Activated CD4-positive, alpha-beta memory T cell treated with anti-CD3 and anti-CD28 coated beads for 36 hours (primary cell): ENCODE measurements at regions not wholly inside any gene's neighbourhood (a gene's known extent, or its start where the extent isn't known, plus 50 kb on each side); places are given as distances from the start of the nearest gene placed in this dataset.

Source experiments
- CTCF ChIA-PET: fragments of 350-600 bp; sonication (Branson Sonifier 250); formaldehyde crosslinking; loops from one replicate; lab custom pipeline; 2021; ENCODE audit warnings: antibody characterized with exemption, inconsistent platforms; lab: Charles Lee
- POLR2A ChIA-PET: fragments of 350-600 bp; sonication (Branson Sonifier 250); formaldehyde crosslinking; loops from one replicate; lab custom pipeline; 2021; ENCODE audit warnings: antibody characterized with exemption; lab: Charles Lee
- DNase-seq: peaks from one replicate; pipeline ENCODE4 v3.0.0-alpha.2; 2020
- H3K27ac Mint-ChIP-seq: one replicate; pipeline ENCODE4 v1.8.0; 2021; ENCODE audit warnings: mixed read lengths
- H3K27me3 Mint-ChIP-seq: one replicate; pipeline ENCODE4 v1.8.0; 2021; ENCODE audit warnings: mixed read lengths
- H3K36me3 Mint-ChIP-seq: one replicate; pipeline ENCODE4 v1.8.0; 2021; ENCODE audit warnings: mixed read lengths
- H3K4me1 Mint-ChIP-seq: one replicate; pipeline ENCODE4 v1.8.0; 2021; ENCODE audit warnings: low read depth, mixed read lengths
- H3K4me3 Mint-ChIP-seq: one replicate; pipeline ENCODE4 v1.8.0; 2021; ENCODE audit warnings: mild to moderate bottlenecking, mixed read lengths
- H3K9me3 Mint-ChIP-seq: one replicate; pipeline ENCODE4 v1.8.0; 2021; ENCODE audit warnings: mixed read lengths
- intact Hi-C: fragments of 100-400 bp; cut with micrococcal nuclease; formaldehyde crosslinking; loops from one replicate; pipeline ENCODE4 v1.15.1; 2023

DNA sequence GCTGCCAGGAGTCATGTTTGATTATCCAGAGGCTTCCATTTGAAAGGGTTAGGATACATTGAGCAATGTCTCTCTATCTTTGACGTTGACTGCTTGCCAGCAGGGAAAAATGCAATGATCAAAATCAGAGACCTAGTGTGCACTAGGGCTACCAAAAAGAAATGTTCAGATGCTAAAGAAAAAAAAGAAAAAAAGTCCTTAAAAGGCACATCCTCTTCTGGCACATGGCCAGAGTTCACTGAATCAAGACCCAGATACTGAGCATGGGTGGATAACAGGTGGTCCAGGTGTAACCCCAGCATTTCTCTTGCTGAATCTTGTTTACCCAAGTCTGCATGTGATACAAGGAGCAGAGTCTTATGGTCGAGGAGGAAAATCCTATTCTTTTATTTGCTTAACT, 899.3 kb downstream of the SORCS3 start:
- no peak for DNase-seq
- H3K4me1 Mint-ChIP-seq = no peaks in the 10 kb centered on the region
- H3K9me3 Mint-ChIP-seq = no peaks in the 10 kb centered on the region
- H3K27ac Mint-ChIP-seq = no peak overlapping the region
- ChIA-PET POLR2A (no interaction called here), CTCF (no interaction called here)
- H3K4me3 Mint-ChIP-seq = no peak overlapping the region
- H3K27me3 Mint-ChIP-seq = no peaks in the 10 kb centered on the region
- H3K36me3 Mint-ChIP-seq = no peaks in the 10 kb centered on the region
- intact Hi-C loops = no loop called here

DNA sequence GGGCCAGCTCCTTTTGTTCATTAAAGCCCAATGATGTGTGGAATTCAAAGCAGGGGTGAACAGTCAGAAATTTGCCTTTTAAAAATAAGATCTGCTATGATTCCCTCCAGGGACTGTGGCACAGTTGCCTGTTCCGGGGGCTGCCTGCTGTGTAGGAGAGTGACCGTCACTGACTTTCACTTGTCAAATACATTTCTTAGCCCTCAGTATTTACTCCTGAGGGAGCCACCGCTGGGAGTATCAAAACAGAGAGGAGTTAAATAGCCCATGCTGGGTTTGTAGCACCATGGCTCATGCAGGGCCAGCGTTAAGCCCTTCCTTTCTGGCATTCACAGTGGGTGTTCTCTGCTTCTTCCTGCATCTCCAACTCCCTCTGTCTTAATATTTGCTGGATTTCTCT, 897.8 kb downstream of the SORCS3 start:
- Mint-ChIP-seq H3K4me1 (no peaks in the 10 kb centered on the region), H3K27me3 (no peaks in the 10 kb centered on the region), H3K27ac (no peak overlapping the region), H3K9me3 (peaks cover 6% of the 10 kb centered on the region), H3K36me3 (no peaks in the 10 kb centered on the region), H3K4me3 (no peak overlapping the region)
- ChIA-PET CTCF (no interaction called here), POLR2A (no interaction called here)
- no peak for DNase-seq
- intact Hi-C loops = no loop called here

DNA sequence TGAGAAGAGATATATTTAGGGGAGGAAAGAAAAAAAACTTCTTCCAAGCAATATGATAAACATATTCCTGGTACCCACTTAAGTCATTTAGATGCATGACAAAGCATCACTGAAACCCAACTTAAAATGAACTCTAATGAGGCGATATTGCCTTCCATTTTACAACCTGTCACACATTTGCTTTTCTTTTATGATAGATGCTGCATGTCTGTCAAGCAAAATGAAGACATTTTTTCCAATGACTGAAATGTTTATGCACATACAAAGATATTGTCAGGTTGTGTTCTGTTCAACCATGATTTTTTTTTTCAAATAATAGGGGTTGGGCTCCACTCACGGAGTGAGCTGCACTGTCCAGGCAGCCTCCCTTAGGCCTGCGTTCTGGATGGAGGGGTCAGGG, 894.4 kb downstream of the SORCS3 start:
- Mint-ChIP-seq H3K27ac (no peak overlapping the region), H3K36me3 (no peaks in the 10 kb centered on the region), H3K9me3 (peaks cover 20% of the 10 kb centered on the region), H3K4me1 (no peaks in the 10 kb centered on the region), H3K4me3 (no peak overlapping the region), H3K27me3 (no peaks in the 10 kb centered on the region)
- ChIA-PET CTCF (no interaction called here), POLR2A (no interaction called here)
- DNase-seq = no peak
- intact Hi-C loops = no loop called here

DNA sequence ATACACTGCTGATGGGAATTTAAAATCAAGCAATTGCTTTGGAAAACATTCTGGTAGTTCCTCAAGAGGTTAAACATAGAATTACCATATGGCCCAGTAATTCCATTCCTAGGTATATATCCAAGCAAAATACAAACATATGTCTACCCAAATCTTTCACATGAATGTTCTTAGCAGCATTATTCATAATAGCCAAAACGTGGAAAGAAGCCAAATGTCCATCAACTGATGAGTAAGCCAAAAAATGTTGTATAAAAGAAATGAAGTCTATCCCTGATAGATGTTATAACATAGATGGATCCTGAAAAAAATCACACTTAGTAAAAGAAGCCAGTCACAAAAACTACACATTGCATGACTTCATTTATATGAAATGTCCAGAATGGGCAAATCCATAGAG, 893.0 kb downstream of the SORCS3 start:
- Mint-ChIP-seq H3K36me3 (no peaks in the 10 kb centered on the region), H3K9me3 (peaks cover 22% of the 10 kb centered on the region), H3K4me1 (no peaks in the 10 kb centered on the region), H3K4me3 (no peak overlapping the region), H3K27ac (no peak overlapping the region), H3K27me3 (no peaks in the 10 kb centered on the region)
- CTCF ChIA-PET = no interaction called here
- intact Hi-C loops = no loop called here
- DNase-seq = no peak
- POLR2A ChIA-PET = no interaction called here

DNA sequence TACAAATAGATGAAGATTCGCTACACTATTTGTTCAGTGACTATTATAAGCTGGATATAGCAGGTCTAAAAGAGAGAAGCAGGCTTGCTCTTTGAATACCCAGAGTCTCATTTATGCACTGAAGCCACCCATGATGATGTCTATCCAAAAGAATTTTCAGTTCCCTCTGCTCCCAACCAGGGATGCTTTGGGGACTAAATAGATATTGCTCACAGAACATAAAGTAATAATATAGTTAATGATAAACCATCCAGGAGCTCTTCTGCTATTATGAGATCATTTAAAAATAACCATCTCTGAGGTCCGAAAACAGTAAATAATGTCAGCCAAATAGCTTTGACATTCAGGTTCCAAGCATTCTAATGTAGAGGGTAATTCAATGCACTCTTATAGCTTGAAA, 875.4 kb downstream of the SORCS3 start:
- Mint-ChIP-seq H3K9me3 (no peaks in the 10 kb centered on the region), H3K4me3 (no peak overlapping the region), H3K4me1 (no peaks in the 10 kb centered on the region), H3K27ac (no peak overlapping the region), H3K27me3 (no peaks in the 10 kb centered on the region), H3K36me3 (no peaks in the 10 kb centered on the region)
- CTCF ChIA-PET = no interaction called here
- no peak for DNase-seq
- intact Hi-C loops = no loop called here
- POLR2A ChIA-PET = no interaction called here

DNA sequence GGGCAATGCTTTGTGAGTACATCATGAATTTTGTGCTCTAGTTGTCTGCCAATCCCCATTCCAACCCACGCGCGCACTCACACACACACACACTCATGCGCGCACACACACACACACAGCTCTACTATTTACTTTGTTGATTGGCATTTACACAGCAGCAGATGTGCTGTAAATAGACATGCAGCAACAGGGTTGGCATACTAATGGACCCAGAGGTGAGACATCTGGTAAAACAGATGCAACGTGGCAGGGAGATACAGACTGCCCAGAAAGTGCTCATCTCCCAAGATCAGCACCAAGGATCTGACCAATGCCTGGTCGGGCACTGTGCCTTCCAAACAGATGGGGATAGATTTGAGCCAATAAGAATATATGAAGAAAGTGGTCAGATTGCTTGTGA, 873.0 kb downstream of the SORCS3 start:
- ChIA-PET CTCF (no interaction called here), POLR2A (no interaction called here)
- Mint-ChIP-seq H3K4me3 (no peak overlapping the region), H3K4me1 (no peaks in the 10 kb centered on the region), H3K9me3 (no peaks in the 10 kb centered on the region), H3K36me3 (no peaks in the 10 kb centered on the region), H3K27ac (no peak overlapping the region), H3K27me3 (no peaks in the 10 kb centered on the region)
- DNase-seq = no peak
- intact Hi-C loops = no loop called here

DNA sequence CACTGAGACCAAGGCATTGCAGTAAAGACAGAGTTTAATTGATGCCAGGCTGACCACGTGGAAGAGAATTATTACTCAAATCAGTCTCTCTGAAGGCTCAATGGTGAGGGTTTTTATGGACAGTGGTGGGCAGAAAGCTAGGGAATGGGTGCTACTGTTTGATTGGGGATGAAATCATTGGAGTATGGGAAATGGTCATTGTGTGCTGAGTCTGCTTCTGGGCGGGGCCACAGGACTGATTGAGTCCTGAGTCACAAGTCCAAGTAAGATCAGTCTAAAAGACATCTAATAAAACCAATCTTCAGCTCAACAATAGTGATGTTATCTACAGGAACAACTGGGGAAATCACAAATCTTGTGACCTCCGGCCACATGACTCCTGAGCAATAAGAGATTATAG, 868.4 kb downstream of the SORCS3 start:
- H3K4me3 Mint-ChIP-seq = no peak overlapping the region
- ChIA-PET CTCF (no interaction called here), POLR2A (no interaction called here)
- H3K4me1 Mint-ChIP-seq = no peaks in the 10 kb centered on the region
- H3K36me3 Mint-ChIP-seq = no peaks in the 10 kb centered on the region
- H3K27ac Mint-ChIP-seq = no peak overlapping the region
- no peaks in the 10 kb centered on the region for H3K27me3 Mint-ChIP-seq
- H3K9me3 Mint-ChIP-seq = no peaks in the 10 kb centered on the region
- intact Hi-C loops = no loop called here
- no peak for DNase-seq

DNA sequence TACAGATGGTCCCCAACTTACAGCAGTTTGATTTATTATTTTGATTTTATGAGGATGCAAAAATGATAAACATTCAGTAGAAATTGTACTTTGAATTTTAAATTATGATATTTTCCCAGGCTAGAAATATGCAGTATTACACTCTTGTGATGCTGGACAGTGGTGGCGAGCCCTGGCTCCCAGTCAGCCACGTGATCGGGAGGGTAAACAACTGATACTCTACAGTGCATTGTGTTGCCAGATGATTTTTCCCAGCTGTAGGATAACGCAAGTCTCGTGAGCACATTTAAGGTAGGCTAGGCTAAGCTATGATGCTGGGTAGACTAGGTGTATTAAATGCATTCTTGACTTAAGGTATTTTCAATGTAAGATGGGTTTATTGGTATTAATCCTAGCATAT, 865.2 kb downstream of the SORCS3 start:
- intact Hi-C loops = no loop called here
- ChIA-PET POLR2A (no interaction called here), CTCF (no interaction called here)
- H3K27me3 Mint-ChIP-seq = no peaks in the 10 kb centered on the region
- H3K4me3 Mint-ChIP-seq = no peak overlapping the region
- DNase-seq = no peak
- no peaks in the 10 kb centered on the region for H3K9me3 Mint-ChIP-seq
- H3K36me3 Mint-ChIP-seq = no peaks in the 10 kb centered on the region
- H3K27ac Mint-ChIP-seq = no peak overlapping the region
- no peaks in the 10 kb centered on the region for H3K4me1 Mint-ChIP-seq

DNA sequence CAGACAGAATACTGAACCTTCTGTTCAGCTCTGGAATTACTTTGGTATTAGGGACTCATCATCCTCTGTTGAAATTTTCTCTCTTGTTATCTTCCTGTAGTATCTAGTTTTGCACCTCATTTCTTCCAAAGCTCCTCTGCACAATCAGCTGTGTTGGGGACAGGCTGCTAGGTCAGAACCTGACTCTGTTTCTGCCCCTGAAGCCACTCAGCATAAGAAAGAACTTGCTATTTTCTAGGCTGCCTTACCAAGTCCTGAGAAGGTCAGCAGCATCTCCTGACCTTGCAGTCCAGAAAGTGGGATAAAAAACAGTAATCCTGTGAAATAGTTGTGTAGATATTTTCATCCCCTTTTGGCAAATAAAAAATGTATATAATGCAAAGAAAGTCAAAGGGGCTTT, 862.6 kb downstream of the SORCS3 start:
- Mint-ChIP-seq H3K27ac (no peak overlapping the region), H3K4me1 (no peaks in the 10 kb centered on the region), H3K9me3 (no peaks in the 10 kb centered on the region), H3K27me3 (no peaks in the 10 kb centered on the region), H3K4me3 (no peak overlapping the region), H3K36me3 (peaks cover 2% of the 10 kb centered on the region)
- intact Hi-C loops = no loop called here
- ChIA-PET CTCF (no interaction called here), POLR2A (no interaction called here)
- no peak for DNase-seq

DNA sequence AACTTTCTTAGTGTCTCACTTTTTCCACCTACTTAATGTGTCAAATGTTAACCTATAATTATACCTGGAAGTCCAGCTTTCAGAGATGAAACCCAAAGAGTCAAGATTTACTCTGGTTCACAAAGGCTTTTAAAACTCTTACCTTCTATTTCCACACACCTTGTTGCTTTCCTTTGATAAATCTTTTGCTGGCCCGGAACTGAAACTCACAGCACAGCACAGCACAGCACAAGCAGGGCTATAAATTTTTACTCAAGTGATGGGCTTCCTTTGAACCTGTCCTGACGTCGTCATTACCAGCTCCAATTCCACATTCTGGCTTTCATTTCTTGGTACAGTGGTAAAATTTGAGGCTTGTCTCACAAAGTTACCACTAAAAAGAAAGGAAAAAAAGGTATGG, 861.0 kb downstream of the SORCS3 start:
- Mint-ChIP-seq H3K27me3 (no peaks in the 10 kb centered on the region), H3K27ac (no peak overlapping the region), H3K9me3 (no peaks in the 10 kb centered on the region), H3K4me1 (no peaks in the 10 kb centered on the region), H3K36me3 (peaks cover 2% of the 10 kb centered on the region), H3K4me3 (no peak overlapping the region)
- intact Hi-C loops = no loop called here
- POLR2A ChIA-PET = no interaction called here
- DNase-seq = no peak
- CTCF ChIA-PET = no interaction called here

DNA sequence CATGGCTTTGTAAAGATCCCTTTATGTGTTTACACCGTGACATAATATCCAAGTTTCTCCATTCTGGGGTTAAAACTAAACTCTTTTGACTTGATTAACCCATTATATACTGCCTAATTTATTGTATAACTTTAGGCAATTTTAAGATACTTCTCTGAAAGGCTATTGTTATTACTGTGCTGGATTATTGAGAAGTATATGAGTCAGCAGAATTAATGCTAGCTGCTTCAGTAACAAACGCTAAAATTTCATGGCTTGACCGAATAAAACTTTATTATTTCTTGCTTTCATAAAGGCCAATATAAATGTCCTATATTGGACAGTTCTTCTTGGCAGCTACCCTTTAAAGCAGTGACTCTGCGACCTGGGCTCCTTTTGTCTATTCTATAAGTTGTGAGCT, 853.9 kb downstream of the SORCS3 start:
- Mint-ChIP-seq H3K4me1 (no peaks in the 10 kb centered on the region), H3K36me3 (peaks cover 4% of the 10 kb centered on the region), H3K27ac (no peak overlapping the region), H3K4me3 (no peak overlapping the region), H3K9me3 (peaks cover 3% of the 10 kb centered on the region), H3K27me3 (no peaks in the 10 kb centered on the region)
- ChIA-PET CTCF (no interaction called here), POLR2A (no interaction called here)
- DNase-seq = no peak
- intact Hi-C loops = no loop called here

DNA sequence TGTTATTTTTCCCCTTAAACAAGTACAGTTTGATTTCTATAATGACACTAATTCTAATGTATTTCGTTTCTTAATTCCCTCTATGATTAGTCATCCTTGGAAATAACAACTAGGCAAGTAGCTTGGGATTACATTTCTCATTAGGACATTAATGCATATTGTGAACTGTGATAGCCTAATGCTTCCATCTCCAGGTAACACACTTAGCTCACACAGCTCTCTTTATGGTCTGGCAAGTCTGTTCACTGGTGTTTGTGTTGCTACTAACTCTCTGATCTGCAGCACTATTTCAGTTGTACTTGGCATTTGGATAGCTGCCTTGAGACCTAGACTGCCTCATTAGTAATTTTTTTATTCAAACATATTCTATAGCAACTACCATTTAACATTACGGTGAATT, 853.2 kb downstream of the SORCS3 start:
- no peak for DNase-seq
- Mint-ChIP-seq H3K36me3 (peaks cover 2% of the 10 kb centered on the region), H3K27me3 (no peaks in the 10 kb centered on the region), H3K4me1 (no peaks in the 10 kb centered on the region), H3K4me3 (no peak overlapping the region), H3K9me3 (peaks cover 3% of the 10 kb centered on the region), H3K27ac (no peak overlapping the region)
- ChIA-PET POLR2A (no interaction called here), CTCF (no interaction called here)
- intact Hi-C loops = no loop called here

DNA sequence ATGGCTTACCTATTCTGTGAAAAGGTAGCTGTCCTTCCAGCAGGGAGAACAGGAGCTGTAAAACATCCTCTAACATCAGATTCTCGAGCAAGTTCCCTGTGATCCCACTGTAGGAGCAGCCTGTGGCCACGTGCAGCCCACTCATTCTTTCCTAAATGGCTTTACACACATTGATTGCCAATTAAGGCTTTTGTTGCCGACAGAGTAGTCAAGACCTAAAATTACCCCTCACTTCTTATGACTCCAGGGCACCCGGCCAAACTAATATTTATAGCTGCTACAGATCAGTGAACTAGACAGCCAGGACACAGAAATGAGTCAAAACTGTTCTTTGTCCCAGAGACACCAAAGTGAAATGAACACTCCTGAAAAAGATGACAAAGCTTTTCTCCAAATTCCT, 832.1 kb downstream of the SORCS3 start:
- H3K4me1 Mint-ChIP-seq = no peaks in the 10 kb centered on the region
- ChIA-PET CTCF (no interaction called here), POLR2A (no interaction called here)
- no peaks in the 10 kb centered on the region for H3K36me3 Mint-ChIP-seq
- DNase-seq = no peak
- intact Hi-C loops = no loop called here
- H3K9me3 Mint-ChIP-seq = peaks cover 7% of the 10 kb centered on the region
- H3K27ac Mint-ChIP-seq = no peak overlapping the region
- H3K27me3 Mint-ChIP-seq = no peaks in the 10 kb centered on the region
- H3K4me3 Mint-ChIP-seq = no peak overlapping the region

DNA sequence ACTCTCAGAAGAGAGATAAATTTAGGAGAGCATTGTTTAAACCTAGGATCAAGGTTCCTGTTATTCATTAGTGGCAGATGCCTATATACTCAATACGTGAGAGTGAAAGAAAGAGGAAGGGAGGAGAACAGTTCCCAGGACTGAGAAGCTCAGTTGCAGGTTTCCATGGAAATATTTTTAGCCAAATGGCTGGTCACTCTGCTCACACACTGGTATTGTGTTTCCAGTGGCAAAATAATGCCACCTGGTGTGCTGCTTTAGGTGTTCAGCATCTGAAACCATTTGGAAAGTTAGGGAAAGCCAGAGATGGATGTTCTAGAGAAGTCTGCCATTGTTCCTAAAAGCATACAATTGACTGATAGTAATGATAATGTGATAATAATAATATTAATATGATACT, 827.7 kb downstream of the SORCS3 start:
- intact Hi-C loops = no loop called here
- CTCF ChIA-PET = no interaction called here
- H3K4me1 Mint-ChIP-seq = no peaks in the 10 kb centered on the region

More for the DNA sequence above, 827.7 kb downstream of the SORCS3 start:
- H3K9me3 Mint-ChIP-seq = peaks cover 6% of the 10 kb centered on the region
- no peaks in the 10 kb centered on the region for H3K36me3 Mint-ChIP-seq
- H3K27me3 Mint-ChIP-seq = no peaks in the 10 kb centered on the region
- POLR2A ChIA-PET = no interaction called here
- H3K4me3 Mint-ChIP-seq = no peak overlapping the region
- no peak overlapping the region for H3K27ac Mint-ChIP-seq
- no peak for DNase-seq
